22Rv1 (cell line): ENCODE measurements at regions not wholly inside any gene's neighbourhood (a gene's known extent, or its start where the extent isn't known, plus 50 kb on each side); places are given as distances from the start of the nearest gene placed in this dataset.

Source experiments
- H3K27ac ChIP-seq: fragments of 450-650 bp; 2 replicates; pipeline ENCODE4 v1.5.1; 2017
- ZFX ChIP-seq: fragments of 450-650 bp; IDR thresholded peaks from 2 replicates; pipeline ENCODE4 v1.6.1; 2017; ENCODE audit warnings: antibody characterized with exemption, borderline replicate concordance
- TF ChIP-seq, protein P1 (sequence below): fragments of 450-650 bp; IDR thresholded peaks from 2 replicates; pipeline ENCODE4 v1.5.1; 2017; ENCODE audit warnings: mild to moderate bottlenecking

DNA sequence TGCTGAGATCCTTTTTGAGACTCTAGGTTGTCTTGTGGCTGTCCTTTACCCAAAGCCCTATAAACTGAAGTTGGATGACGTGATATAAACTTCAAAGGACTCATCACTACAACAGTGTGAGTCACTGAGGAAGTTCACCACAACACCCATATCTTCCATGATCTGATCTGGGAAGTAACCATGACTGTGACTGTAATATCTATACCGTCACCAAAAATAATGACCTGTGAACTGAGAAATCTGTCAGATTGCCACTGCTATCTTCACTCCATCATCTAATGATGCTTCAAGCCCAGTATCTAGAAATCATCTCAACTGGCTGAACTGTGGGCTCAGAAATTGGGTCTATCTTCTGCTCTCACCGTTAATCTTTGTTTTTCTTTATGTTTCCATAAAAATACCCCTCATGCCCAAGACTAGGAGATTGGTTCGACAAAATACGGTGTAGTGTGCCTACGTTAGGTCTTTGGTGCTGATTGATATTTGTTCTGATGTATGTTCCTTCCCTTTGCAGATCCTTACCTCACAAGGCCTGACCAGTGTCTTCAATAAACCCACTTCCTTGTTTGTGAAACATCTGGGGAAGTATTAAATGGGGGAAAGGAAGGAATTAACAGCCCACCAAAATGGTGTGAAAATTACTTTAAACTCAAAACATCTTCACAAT is 78.2 kb downstream of the MYL12B start:
- no peak overlapping the region for H3K27ac ChIP-seq
- TF ChIP-seq ZFX: no peak
- TF ChIP-seq, protein P1, sequence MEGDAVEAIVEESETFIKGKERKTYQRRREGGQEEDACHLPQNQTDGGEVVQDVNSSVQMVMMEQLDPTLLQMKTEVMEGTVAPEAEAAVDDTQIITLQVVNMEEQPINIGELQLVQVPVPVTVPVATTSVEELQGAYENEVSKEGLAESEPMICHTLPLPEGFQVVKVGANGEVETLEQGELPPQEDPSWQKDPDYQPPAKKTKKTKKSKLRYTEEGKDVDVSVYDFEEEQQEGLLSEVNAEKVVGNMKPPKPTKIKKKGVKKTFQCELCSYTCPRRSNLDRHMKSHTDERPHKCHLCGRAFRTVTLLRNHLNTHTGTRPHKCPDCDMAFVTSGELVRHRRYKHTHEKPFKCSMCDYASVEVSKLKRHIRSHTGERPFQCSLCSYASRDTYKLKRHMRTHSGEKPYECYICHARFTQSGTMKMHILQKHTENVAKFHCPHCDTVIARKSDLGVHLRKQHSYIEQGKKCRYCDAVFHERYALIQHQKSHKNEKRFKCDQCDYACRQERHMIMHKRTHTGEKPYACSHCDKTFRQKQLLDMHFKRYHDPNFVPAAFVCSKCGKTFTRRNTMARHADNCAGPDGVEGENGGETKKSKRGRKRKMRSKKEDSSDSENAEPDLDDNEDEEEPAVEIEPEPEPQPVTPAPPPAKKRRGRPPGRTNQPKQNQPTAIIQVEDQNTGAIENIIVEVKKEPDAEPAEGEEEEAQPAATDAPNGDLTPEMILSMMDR: no peak

GRCh38 chr18:3340682-3341097 is 78.8 kb downstream of the MYL12B start:
- H3K27ac ChIP-seq: no peak overlapping the region
- TF ChIP-seq ZFX: no peak
- TF ChIP-seq, protein P1: no peak

GRCh38 chr18:3342628-3343027 is 80.7 kb downstream of the MYL12B start:
- no peak overlapping the region for H3K27ac ChIP-seq
- TF ChIP-seq ZFX: no peak
- TF ChIP-seq, protein P1: no peak

DNA sequence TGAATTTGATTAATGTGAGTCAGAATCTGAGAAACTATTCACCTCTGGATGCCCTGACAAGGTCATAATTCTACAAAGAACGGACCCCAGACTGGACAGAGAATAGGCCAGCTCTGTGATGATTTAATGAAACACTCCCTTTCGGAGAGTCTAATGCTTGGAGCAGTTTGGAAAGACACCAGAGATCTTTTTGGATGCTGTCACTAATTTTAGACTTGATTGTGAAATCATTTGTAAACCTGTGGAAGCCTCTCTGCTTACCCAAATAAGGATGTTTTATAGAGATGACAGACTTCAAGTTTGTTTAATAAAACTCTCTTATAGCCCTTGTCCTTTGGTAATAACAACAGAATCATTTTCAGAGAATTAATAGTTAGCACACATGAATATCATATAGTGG is 83.5 kb downstream of the MYL12B start:
- H3K27ac ChIP-seq: no peak overlapping the region
- TF ChIP-seq, protein P1: no peak
- TF ChIP-seq ZFX: no peak

- H3K27ac ChIP-seq: no peak overlapping the region
- TF ChIP-seq, protein P1: no peak
- TF ChIP-seq ZFX: no peak
Measured at GRCh38 chr18:3345885-3346284, 84.0 kb downstream of the MYL12B start.

- TF ChIP-seq, protein P1: no peak
- no peak for TF ChIP-seq ZFX
- no peak overlapping the region for H3K27ac ChIP-seq
Measured at GRCh38 chr18:3346487-3346886, 84.6 kb downstream of the MYL12B start.

DNA sequence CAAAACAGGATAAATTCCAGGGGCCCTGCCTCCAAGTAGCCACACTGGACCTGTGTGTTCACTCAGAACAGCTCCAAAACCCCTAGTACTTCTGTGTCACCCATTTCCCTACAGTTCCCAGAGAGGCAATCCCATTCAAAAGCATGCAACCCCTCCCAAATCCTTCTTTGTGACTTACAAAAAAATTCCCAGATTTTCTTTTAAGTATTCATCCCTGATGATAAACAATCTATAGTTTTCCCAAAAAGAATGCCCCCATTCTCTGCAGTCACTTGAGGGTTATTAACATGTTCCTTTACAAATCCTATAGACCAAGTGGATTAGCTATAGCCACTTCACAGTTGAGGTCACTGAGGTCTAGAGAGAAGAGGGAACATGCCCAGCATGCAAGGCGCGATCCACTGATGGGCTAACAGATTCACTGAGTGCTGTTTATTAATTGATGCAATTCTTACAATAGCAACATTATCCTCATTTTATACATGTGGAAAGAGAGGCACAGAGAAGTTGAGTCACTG is 85.4 kb downstream of the MYL12B start:
- no peak overlapping the region for H3K27ac ChIP-seq
- no peak for TF ChIP-seq ZFX
